PC-3 (cell line): ENCODE measurements at regions not wholly inside any gene's neighbourhood (a gene's known extent, or its start where the extent isn't known, plus 50 kb on each side); places are given as distances from the start of the nearest gene placed in this dataset.

Experiments used
- ATAC-seq: fragments of 200-7000 bp; cut with Tn5 transposase; 2 replicates; pipeline ENCODE4 v1.9.1; 2020; ENCODE audit warnings: mild to moderate bottlenecking, moderate library complexity
- BruUV-seq: library from RNA; stranded (reverse); fragments of 400-500 nt; replicated peaks from 2 replicates; lab custom pipeline; 2021; lab: Mats Ljungman, UMichigan
- CTCF ChIA-PET: fragments of 300-600 bp; sonication (Branson Sonifier 250); formaldehyde crosslinking; loops from one replicate; lab custom pipeline; 2022; ENCODE audit warnings: antibody characterized with exemption; lab: Charles Lee
- POLR2A ChIA-PET: fragments of 300-600 bp; sonication (Branson Sonifier 250); formaldehyde crosslinking; loops from one replicate; lab custom pipeline; 2022; ENCODE audit warnings: antibody characterized with exemption; ENCODE audit not compliant: unreplicated experiment; lab: Charles Lee
- DNase-seq: peaks from one replicate; pipeline ENCODE4 v3.0.0-alpha.2; 2015
- H2AFZ ChIP-seq: fragments of 300-600 bp; sonication (generic); 2 replicates; pipeline ENCODE4 v1.6.0; 2016; ENCODE audit warnings: antibody characterized with exemption, low read length
- H3F3A ChIP-seq: fragments of 300-600 bp; sonication (generic); one replicate; pipeline ENCODE4 v1.6.0; 2017; ENCODE audit warnings: antibody characterized with exemption, low read length, control low read depth, mild to moderate bottlenecking; ENCODE audit not compliant: unreplicated experiment
- H3K27ac ChIP-seq: fragments of 300-600 bp; sonication (generic); 2 replicates; pipeline ENCODE4 v1.5.1; 2016; ENCODE audit warnings: mild to moderate bottlenecking, low read length
- H3K27me3 ChIP-seq: fragments of 300-600 bp; sonication (generic); 2 replicates; pipeline ENCODE4 v1.6.1; 2016; ENCODE audit warnings: low read length, mixed read lengths
- H3K36me3 ChIP-seq: fragments of 300-600 bp; sonication (generic); 2 replicates; pipeline ENCODE4 v1.6.1; 2016; ENCODE audit warnings: low read depth, mixed run types, low read length, mixed read lengths
- H3K4me1 ChIP-seq: fragments of 300-600 bp; sonication (generic); 2 replicates; pipeline ENCODE4 v1.5.1; 2016; ENCODE audit warnings: low read length; ENCODE audit not compliant: insufficient read depth
- H3K4me2 ChIP-seq: fragments of 300-600 bp; sonication (generic); 2 replicates; pipeline ENCODE4 v1.6.0; 2016; ENCODE audit warnings: low read length
- H3K4me3 ChIP-seq: fragments of 300-600 bp; sonication (generic); 2 replicates; pipeline ENCODE4 v1.5.1; 2016; ENCODE audit warnings: mild to moderate bottlenecking, low read length, mixed read lengths
- H3K79me2 ChIP-seq: fragments of 300-600 bp; sonication (generic); 2 replicates; pipeline ENCODE4 v1.6.1; 2017; ENCODE audit warnings: low read length, mixed read lengths
- H3K9ac ChIP-seq: fragments of 300-600 bp; sonication (generic); 2 replicates; pipeline ENCODE4 v1.6.0; 2016; ENCODE audit warnings: mild to moderate bottlenecking, low read length
- H3K9me2 ChIP-seq: fragments of 300-600 bp; sonication (generic); replicated peaks from 2 replicates; pipeline ENCODE4 v1.6.1; 2016; ENCODE audit warnings: mixed run types, low read length, mixed read lengths
- H3K9me3 ChIP-seq: fragments of 300-600 bp; sonication (generic); 2 replicates; pipeline ENCODE4 v1.6.1; 2016; ENCODE audit warnings: low read length, mixed read lengths
- H4K20me1 ChIP-seq: fragments of 300-600 bp; sonication (generic); 2 replicates; pipeline ENCODE4 v1.6.1; 2016; ENCODE audit warnings: low read length, mixed read lengths
- CTCF ChIP-seq: fragments of 300-600 bp; sonication (generic); conservative IDR thresholded peaks from 2 replicates; pipeline ENCODE4 v1.5.1; 2017; ENCODE audit warnings: antibody characterized with exemption, low read depth, mild to moderate bottlenecking, low read length
- EZH2 ChIP-seq: fragments of 300-600 bp; sonication (generic); IDR thresholded peaks from one replicate; pipeline ENCODE4 v1.6.1; 2017; ENCODE audit warnings: antibody characterized with exemption, mild to moderate bottlenecking, low read length; ENCODE audit not compliant: unreplicated experiment
- EZH2phosphoT487 ChIP-seq: fragments of 300-600 bp; sonication (generic); IDR thresholded peaks from 2 replicates; pipeline ENCODE4 v1.6.1; 2018; ENCODE audit warnings: mild to moderate bottlenecking, antibody characterized with exemption, low read length, borderline replicate concordance
- intact Hi-C: fragments of 100-400 bp; cut with micrococcal nuclease; formaldehyde crosslinking; loops from 2 replicates; pipeline ENCODE4 v1.9.0; 2023

GRCh38 chr4:106522839-106523238 is 154.3 kb upstream of the GIMD1 start:
- Histone ChIP-seq H4K20me1 (no peaks in the 10 kb centered on the region), H2AFZ (no peak overlapping the region), H3K9ac (no peak overlapping the region), H3K27me3 (no peaks in the 10 kb centered on the region), H3F3A (no peaks in the 10 kb centered on the region), H3K79me2 (no peaks in the 10 kb centered on the region), H3K4me1 (no peaks in the 10 kb centered on the region), H3K4me3 (no peak overlapping the region), H3K4me2 (no peak overlapping the region), H3K9me3 (no peaks in the 10 kb centered on the region), H3K9me2 (no peaks in the 10 kb centered on the region), H3K27ac (no peak overlapping the region), H3K36me3 (no peaks in the 10 kb centered on the region)
- ATAC-seq (peak; percentile 37; the same call in 1 of the 2 replicates), DNase-seq (peak; percentile 33)
- ChIA-PET POLR2A (no interaction called here), CTCF (no interaction called here)
- intact Hi-C loops: no loop called here
- TF ChIP-seq CTCF (peak; percentile 44; the same call in 1 of the 2 replicates), EZH2 (no peak), EZH2phosphoT487 (no peak)
- no TSS peak for BruUV-seq

GRCh38 chr4:106512706-106513105 is 144.1 kb upstream of the GIMD1 start:
- H3K9me2 ChIP-seq: no peaks in the 10 kb centered on the region
- H3K9me3 ChIP-seq: no peaks in the 10 kb centered on the region
- no TSS peak for BruUV-seq
- ATAC-seq (no peak), DNase-seq (no peak)
- H2AFZ ChIP-seq: no peak overlapping the region
- intact Hi-C loops: no loop called here
- no peaks in the 10 kb centered on the region for H3K79me2 ChIP-seq
- H3K4me1 ChIP-seq: no peaks in the 10 kb centered on the region
- no peaks in the 10 kb centered on the region for H3F3A ChIP-seq
- H3K27me3 ChIP-seq: no peaks in the 10 kb centered on the region
- no peak overlapping the region for H3K4me3 ChIP-seq
- no peak overlapping the region for H3K9ac ChIP-seq
- POLR2A ChIA-PET: no interaction called here
- no peak overlapping the region for H3K27ac ChIP-seq
- TF ChIP-seq CTCF: no peak
- no peak for TF ChIP-seq EZH2phosphoT487
- TF ChIP-seq EZH2: no peak
- CTCF ChIA-PET: no interaction called here
- no peak overlapping the region for H3K4me2 ChIP-seq
- H4K20me1 ChIP-seq: no peaks in the 10 kb centered on the region
- H3K36me3 ChIP-seq: no peaks in the 10 kb centered on the region

- H3K27ac ChIP-seq: no peak overlapping the region
- no peaks in the 10 kb centered on the region for H4K20me1 ChIP-seq
- POLR2A ChIA-PET: no interaction called here
- H3K36me3 ChIP-seq: no peaks in the 10 kb centered on the region
- intact Hi-C loops: no loop called here
- no peaks in the 10 kb centered on the region for H3K9me3 ChIP-seq
- no peaks in the 10 kb centered on the region for H3K4me1 ChIP-seq
- no peak overlapping the region for H3K4me2 ChIP-seq
- BruUV-seq: no TSS peak
- H3K27me3 ChIP-seq: no peaks in the 10 kb centered on the region
- TF ChIP-seq CTCF: no peak
- TF ChIP-seq EZH2: no peak
- no peak for TF ChIP-seq EZH2phosphoT487
- H3K79me2 ChIP-seq: no peaks in the 10 kb centered on the region
- no peaks in the 10 kb centered on the region for H3K9me2 ChIP-seq
- H3F3A ChIP-seq: no peaks in the 10 kb centered on the region
- no peak overlapping the region for H3K9ac ChIP-seq
- DNase-seq (no peak), ATAC-seq (no peak)
- CTCF ChIA-PET: no interaction called here
- no peak overlapping the region for H3K4me3 ChIP-seq
- H2AFZ ChIP-seq: no peak overlapping the region
Observed at GRCh38 chr4:106507440-106507839, 138.9 kb upstream of the GIMD1 start.
